ENCODE measurements at regions not wholly inside any gene's neighbourhood (a gene's known extent, or its start where the extent isn't known, plus 50 kb on each side); places are given as distances from the start of the nearest gene placed in this dataset.

DNA sequence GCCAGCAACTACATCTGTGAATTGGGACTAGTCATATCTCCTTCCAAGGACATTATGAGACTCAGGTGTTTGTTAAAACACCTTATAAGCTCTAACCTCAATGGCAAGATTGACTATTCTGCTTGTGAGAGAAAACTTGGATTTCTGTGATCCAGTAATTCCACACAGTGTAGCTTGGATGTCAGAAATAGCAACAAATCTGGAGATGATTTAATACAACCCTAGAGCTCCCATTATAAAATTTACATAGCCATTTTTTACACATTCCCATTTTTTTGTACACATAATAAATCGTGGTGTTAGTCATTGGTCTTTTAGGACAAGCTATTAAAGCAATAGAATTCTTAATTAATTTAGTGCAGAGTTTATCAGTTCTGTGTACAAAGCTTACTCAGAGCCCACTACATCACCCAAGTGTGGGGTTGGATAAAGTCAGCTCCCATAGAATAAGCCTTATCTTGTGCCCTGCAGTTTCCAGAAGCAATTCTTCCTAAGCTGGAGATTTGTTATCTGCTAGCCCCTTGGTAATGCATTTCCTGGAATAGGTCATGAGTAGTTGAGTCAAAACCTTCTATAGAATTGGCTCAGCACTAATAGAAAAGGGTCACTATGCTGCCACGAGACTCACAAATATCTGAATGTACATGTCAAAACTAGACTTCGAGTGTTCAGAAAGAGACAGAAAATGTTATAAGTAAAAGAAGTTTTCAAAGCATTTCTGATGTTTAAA lies 434.0 kb upstream of the RUNX1 start:
- 25% methylated on average over 3 of the region's 3 CpGs for WGBS (ENCODE audit: insufficient coverage, low coverage, low lambda C conversion rate, missing lambda C conversion rate)
- Histone ChIP-seq H3K9me3 (no peaks in the 10 kb centered on the region), H3K27ac (no peak overlapping the region), H3K4me3 (no peak overlapping the region), H3K36me3 (no peaks in the 10 kb centered on the region), H3K4me1 (no peaks in the 10 kb centered on the region), H3K27me3 (peaks cover 0 to 6% of the 10 kb centered on the region in 2 donors)
- no peak for ATAC-seq
- TF ChIP-seq POLR2A (IDR thresholded peaks at IDR 0.05): no peak
- TF ChIP-seq, protein P1, sequence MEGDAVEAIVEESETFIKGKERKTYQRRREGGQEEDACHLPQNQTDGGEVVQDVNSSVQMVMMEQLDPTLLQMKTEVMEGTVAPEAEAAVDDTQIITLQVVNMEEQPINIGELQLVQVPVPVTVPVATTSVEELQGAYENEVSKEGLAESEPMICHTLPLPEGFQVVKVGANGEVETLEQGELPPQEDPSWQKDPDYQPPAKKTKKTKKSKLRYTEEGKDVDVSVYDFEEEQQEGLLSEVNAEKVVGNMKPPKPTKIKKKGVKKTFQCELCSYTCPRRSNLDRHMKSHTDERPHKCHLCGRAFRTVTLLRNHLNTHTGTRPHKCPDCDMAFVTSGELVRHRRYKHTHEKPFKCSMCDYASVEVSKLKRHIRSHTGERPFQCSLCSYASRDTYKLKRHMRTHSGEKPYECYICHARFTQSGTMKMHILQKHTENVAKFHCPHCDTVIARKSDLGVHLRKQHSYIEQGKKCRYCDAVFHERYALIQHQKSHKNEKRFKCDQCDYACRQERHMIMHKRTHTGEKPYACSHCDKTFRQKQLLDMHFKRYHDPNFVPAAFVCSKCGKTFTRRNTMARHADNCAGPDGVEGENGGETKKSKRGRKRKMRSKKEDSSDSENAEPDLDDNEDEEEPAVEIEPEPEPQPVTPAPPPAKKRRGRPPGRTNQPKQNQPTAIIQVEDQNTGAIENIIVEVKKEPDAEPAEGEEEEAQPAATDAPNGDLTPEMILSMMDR (IDR thresholded peaks at IDR 0.05): no peak
- intact Hi-C loops (cut with DNase I): no loop called here
- DNase-seq: no peak

DNA sequence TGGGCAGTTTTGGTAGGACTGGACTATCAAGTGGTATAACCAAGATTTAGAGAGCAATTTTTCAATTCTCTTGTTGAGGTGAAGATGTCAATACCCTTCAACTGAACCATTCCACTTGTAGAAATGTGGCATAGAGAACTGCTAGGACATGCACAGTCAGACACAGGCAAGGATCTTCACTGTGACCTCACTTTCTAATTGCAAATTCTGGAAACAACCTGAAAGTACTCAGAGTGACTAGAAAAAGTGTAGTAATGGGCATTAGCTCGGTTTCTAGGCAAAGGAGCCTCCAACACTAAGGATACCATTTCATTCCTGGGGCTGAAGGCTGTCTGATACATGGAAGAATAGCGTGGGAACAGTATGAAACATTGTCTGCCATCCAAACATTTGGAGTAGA lies 433.0 kb upstream of the RUNX1 start:
- no peak overlapping the region for H3K27ac ChIP-seq
- DNase-seq: no peak
- no peaks in the 10 kb centered on the region for H3K9me3 ChIP-seq
- no peaks in the 10 kb centered on the region for H3K4me1 ChIP-seq
- H3K36me3 ChIP-seq: no peaks in the 10 kb centered on the region
- WGBS (ENCODE audit: insufficient coverage, low coverage, low lambda C conversion rate, missing lambda C conversion rate): 30% methylated on average over 2 of the region's 2 CpGs
- TF ChIP-seq, protein P1 (IDR thresholded peaks at IDR 0.05): no peak
- no peak for TF ChIP-seq POLR2A (IDR thresholded peaks at IDR 0.05)
- H3K27me3 ChIP-seq: peaks cover 0 to 6% of the 10 kb centered on the region in 2 donors
- no peak for ATAC-seq
- H3K4me3 ChIP-seq: no peak overlapping the region
- intact Hi-C loops (cut with DNase I): no loop called here

GRCh38 chr21:35481005-35481404 lies 431.9 kb upstream of the RUNX1 start:
- Histone ChIP-seq H3K27me3 (peaks cover 0 to 6% of the 10 kb centered on the region in 2 donors), H3K9me3 (no peaks in the 10 kb centered on the region), H3K36me3 (no peaks in the 10 kb centered on the region), H3K4me1 (no peaks in the 10 kb centered on the region), H3K4me3 (no peak overlapping the region), H3K27ac (no peak overlapping the region)
- intact Hi-C loops (cut with DNase I): no loop called here
- ATAC-seq (no peak), DNase-seq (no peak)
- 68% methylated on average over 6 of the region's 6 CpGs for WGBS (ENCODE audit: insufficient coverage, low coverage, low lambda C conversion rate, missing lambda C conversion rate)
- no peak for TF ChIP-seq POLR2A (IDR thresholded peaks at IDR 0.05)
- TF ChIP-seq, protein P1 (IDR thresholded peaks at IDR 0.05): no peak

- 72% methylated on average over 1 of the region's 1 CpG for WGBS (ENCODE audit: insufficient coverage, low coverage, low lambda C conversion rate, missing lambda C conversion rate)
- DNase-seq (no peak), ATAC-seq (no peak)
- H3K27ac ChIP-seq: no peak overlapping the region
- H3K36me3 ChIP-seq: no peaks in the 10 kb centered on the region
- no peaks in the 10 kb centered on the region for H3K4me1 ChIP-seq
- peaks cover 0 to 6% of the 10 kb centered on the region in 2 donors for H3K27me3 ChIP-seq
- H3K9me3 ChIP-seq: no peaks in the 10 kb centered on the region
- no peak for TF ChIP-seq POLR2A (IDR thresholded peaks at IDR 0.05)
- TF ChIP-seq, protein P1 (IDR thresholded peaks at IDR 0.05): no peak
- H3K4me3 ChIP-seq: no peak overlapping the region
- intact Hi-C loops (cut with DNase I): no loop called here
Observed at GRCh38 chr21:35479529-35479928, 430.4 kb upstream of the RUNX1 start.

- no peak overlapping the region for H3K4me3 ChIP-seq
- no peaks in the 10 kb centered on the region for H3K36me3 ChIP-seq
- DNase-seq: no peak
- TF ChIP-seq, protein P1 (IDR thresholded peaks at IDR 0.05): no peak
- TF ChIP-seq POLR2A (IDR thresholded peaks at IDR 0.05): no peak
- H3K27ac ChIP-seq: no peak overlapping the region
- no peak for ATAC-seq
- intact Hi-C loops (cut with DNase I): no loop called here
- peaks cover 0 to 6% of the 10 kb centered on the region in 2 donors for H3K27me3 ChIP-seq
- no peaks in the 10 kb centered on the region for H3K4me1 ChIP-seq
- no peaks in the 10 kb centered on the region for H3K9me3 ChIP-seq
Observed at GRCh38 chr21:35479065-35479448, 430.0 kb upstream of the RUNX1 start.
